Stimulated activated CD4-positive, alpha-beta T cell treated with anti-CD3 and anti-CD28 coated beads, Interleukin-12 subunit alpha, Interleukin-12 subunit beta, amount 100 ng/mL, for 24 hours (primary cell): ENCODE measurements at regions not wholly inside any gene's neighbourhood (a gene's known extent, or its start where the extent isn't known, plus 50 kb on each side); places are given as distances from the start of the nearest gene placed in this dataset.

ENCODE experiments used
- DNase-seq, 2 experiments: peaks; one replicate each; pipeline ENCODE4 v3.0.0-alpha.2; 2020; ENCODE audit warnings: low read depth in 2 of 2

DNA sequence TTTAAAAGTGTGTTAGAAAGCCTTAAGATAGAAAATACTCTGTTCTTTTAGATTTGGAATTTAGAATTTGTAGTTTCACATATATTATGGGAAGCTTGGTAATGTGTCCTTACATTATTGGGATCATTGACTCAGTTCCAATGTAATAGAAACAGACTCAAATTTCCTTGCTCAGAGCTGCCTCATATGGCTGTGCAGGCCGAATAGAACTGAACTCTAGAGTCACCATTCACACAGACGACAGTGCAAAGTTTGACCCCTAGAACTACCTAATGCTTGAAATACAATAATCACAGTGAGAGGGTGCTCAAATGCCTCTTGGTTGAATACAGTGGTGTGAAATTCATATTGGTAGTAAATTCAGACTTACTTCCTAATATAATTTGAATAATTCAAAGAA, 482.7 kb upstream of the CITED2 start:
- no peak for DNase-seq

DNA sequence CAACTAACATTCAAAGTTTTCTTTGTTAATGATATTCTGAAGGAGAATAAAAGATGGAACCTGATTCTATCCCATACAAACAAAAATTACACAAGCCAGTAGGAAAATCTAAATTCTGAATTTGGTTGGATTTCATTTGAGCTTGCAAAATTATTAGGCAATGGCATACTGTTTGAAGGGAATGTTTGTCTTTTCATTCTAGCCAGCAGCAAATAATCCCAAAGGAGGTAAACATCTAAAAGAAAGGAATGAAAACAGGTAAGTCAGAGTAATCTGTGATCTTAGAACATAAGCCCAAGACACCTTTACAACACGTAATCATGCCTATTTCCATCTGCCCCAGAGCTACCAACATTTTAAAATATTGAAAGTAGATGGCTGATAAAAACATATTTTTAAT, 482.1 kb upstream of the CITED2 start:
- DNase-seq: no peak

DNA sequence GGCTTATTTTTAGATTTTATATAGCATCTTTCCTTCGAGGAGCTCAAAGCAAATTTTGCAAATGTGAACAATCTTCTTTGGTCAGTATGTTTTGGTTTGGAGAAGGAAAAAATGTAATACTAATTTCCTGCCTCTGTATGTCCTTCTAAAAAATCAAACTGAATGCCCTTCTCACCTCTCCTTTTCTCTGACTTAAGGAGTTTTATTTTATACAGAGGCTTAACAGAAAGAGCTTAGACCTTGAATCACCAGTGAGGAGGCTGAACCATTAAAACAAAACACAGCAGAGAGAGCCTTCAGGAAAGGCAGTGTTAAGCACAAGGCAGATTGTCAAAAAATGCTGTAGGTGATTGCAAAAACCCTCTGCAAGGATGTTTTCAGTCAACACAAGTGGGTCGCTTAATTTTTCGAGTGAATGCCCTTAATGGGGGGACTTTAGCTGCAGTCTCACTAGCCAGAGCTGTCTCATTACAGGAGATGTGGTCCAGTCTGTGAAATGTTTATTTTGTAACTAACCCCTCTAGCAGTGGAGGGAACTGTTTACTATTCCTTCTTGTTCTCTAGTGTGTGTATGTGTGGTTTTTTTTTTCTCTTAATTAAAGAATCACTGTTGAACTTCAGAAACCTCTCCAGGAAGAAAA, 481.3 kb upstream of the CITED2 start:
- DNase-seq: no peak

DNA sequence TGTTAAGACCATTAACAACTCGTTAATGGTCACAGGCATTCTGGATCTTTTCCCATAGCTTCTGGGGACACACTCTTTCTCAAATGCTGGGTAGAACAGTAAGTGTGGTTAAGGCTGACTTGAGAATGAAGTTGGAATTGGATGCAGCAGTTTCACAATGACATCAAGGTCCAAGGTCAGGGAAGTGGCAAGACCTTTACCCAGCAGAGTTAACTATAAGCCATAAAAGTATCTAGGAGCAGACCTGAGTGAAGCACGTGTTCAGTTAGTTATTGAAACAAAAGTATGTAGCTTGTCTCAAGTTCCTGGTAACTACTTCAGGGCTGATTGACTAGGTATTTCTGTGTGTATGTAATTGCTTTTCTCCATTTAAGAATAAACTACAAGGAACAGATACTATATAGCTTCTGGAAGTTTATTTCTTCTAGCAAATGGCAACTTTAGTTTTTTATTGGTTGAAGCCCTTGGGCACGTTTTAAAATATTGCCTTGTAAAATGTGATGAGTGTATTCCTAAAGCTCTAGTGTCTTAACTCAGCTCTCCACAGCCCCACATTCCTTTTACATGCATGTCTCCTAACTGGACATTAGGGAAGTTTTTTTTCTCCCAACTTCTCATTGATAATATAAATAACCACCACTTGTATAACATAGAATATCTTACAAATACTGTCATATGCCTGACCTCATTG, 479.0 kb upstream of the CITED2 start:
- no peak for DNase-seq

DNA sequence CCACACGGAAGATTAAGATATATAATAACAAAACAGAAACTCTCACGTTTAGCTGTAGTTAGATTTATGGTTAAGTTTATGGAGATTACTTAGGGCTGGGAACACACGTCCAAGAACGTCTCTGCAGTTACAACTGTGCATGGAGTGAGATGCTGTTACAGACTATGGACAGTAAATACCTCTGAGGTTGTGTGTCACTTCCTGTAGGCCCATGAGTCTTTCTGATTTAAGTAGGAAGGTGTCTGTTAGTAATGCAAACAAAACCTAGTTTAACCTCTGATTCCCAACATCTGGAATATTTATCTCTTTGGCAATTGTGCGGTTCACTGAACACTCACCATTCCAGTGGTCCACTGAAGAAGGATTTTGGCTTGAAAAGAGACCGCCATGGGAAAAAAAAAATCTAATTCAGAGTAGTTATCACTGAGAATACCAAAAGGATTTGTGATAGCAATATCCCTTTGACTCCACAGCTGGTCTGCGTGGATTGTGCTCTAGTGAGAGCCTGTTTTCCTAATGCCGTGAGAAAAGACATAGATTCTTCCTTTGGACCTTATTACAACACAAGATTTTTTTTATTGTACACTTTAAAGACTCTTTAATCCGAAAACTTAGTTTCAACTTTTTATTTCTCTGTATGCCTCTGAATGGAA, 478.2 kb upstream of the CITED2 start:
- DNase-seq: no peak

DNA sequence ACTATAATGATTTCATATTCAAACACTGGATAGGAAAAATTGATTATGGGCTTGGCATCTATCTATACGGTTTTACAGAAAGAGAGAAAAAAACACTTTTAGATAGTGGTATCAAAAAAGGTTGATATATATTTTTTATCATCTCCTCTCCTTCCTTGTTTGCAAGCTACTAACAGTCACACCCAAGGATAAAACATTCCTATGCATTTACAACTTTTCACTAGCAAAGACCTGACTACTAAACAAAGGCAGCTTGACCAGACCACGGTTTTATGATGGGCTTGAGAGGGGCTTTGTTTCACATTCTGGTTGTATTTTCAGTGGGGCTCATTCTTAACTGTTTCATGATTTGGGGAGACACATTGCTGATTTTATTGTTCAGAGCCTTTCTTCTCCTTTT, 477.6 kb upstream of the CITED2 start:
- no peak for DNase-seq

DNA sequence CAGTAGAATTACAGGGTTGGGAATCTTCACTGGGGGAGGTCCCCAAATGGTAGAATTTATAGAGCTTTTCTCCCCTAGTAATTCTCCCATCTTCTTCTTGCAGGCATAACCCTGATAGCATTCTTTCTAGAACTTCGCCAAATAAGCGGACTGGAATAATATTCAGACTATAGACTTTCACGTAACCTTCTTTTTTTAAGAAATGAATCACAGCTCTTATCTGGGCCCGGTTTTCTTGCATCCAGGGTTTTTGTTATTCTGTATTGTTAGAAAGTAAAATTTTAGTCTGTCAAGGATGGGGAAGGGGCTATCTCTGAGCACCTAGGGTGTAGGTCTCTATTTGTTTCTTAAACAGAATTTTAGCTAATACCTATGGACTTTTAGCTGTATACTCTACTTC, 476.8 kb upstream of the CITED2 start:
- no peak for DNase-seq

DNA sequence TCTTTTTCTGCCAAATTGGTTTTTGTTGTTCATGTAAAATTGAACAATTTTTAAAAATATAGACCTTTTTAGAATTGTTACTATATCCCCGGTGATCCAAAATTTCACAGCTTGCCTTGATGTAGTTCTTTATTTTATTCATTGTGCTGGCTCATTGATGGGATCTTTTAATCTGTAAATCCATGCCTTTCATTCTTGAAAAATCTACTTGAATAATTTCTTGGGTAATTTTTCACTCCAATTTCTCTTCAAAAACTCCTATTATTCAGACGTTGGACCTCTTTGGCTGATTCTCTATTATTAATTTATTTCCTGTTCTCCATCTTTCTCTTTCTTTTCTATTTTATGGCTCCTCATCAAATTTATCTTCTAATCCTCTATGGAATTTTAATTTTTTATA, 476.1 kb upstream of the CITED2 start:
- no peak for DNase-seq

DNA sequence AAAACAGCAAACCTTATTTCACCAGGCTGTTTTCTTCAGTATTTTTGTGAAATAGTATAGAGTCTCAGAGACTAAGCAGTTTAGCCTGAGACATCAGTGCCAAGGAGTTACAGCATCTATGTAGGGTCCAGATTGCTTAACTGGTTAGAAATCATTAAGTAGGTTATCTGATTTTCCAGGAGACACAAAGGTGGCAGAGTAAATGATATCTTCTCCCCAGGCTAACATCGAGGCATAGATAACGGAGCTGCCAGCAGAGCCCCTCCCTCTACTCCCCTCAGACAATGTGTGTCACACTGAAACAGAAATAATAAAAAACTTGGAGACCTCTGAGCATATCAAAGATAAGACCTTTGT, 473.0 kb upstream of the CITED2 start:
- DNase-seq: no peak

DNA sequence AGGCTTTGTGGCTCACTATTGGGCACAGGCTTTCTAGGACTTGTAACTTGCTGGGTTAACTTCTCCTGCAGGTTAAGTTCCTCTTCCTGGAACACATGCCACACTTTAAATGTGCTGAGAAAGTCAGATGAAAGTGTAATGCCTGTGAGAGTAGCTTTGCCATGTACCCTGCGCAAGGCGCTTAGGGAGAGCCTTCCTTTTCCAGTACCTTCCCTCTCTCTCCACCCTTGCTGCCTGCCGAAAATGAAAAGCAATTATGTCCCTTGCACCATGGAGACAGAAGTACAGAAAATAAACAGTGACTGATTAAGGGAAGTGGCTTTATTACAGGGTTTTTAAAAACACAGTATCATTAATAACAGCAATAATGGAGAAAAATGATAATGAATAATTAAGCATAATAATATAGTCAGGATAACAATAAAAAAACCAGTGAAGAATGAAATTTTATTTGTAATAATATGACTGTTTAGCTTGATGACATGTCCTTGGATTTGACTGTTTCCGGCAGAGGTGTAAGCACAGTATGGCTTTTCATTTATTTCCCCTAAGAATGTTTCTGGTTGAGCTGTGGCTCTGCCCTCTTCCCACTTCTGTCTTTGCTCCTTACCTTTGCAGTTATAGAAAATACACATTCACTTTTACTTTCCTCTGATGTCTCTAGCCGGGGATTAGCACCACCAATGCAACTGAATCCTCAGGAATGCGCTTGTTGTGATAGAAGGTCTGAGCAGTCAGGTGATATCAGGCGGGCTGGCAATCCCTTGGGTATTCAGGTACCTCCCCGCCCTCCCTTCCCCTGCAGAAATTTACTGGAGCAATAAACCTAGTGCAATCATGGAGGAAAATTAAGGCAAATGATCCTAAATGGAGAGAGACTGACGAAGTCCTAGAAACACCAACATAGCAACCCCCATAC, 472.3 kb upstream of the CITED2 start:
- no peak for DNase-seq

DNA sequence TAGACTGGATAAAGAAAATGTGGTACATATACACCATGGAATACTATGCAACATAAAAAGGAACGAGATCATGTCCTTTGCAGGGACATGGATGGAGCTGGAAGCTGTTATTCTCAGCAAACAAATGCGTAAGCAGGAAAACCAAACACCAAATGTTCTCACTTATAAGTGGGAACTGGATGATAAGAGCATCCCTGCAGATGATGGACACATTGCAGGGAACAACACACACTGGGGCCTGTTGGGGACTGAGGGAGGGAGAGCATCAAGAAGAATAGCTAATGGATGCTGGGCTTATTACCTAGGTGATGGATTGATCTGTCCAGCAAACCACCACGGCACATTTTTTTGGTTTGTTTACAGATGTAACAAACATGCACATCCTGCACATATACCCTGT, 470.5 kb upstream of the CITED2 start:
- DNase-seq: no peak

DNA sequence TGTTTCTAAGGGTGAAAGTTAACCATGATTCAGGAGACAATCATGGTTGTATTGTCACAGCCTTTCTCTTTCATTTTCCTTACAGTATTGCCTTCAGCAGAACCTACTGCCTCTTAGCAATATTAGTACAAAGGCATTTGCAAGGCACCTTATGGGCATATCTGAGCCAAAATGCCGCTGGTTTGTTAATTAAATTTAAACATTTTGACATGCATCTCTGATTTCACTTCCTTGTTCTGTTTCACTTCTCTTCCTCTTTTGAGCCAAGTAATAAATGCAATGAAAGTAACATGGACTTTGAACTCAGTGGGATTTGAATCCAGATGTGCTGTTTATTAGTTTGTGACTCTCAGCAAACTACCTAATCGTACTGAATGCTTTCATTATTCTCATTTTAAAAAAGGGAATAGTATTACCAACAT, 467.4 kb upstream of the CITED2 start:
- no peak for DNase-seq

DNA sequence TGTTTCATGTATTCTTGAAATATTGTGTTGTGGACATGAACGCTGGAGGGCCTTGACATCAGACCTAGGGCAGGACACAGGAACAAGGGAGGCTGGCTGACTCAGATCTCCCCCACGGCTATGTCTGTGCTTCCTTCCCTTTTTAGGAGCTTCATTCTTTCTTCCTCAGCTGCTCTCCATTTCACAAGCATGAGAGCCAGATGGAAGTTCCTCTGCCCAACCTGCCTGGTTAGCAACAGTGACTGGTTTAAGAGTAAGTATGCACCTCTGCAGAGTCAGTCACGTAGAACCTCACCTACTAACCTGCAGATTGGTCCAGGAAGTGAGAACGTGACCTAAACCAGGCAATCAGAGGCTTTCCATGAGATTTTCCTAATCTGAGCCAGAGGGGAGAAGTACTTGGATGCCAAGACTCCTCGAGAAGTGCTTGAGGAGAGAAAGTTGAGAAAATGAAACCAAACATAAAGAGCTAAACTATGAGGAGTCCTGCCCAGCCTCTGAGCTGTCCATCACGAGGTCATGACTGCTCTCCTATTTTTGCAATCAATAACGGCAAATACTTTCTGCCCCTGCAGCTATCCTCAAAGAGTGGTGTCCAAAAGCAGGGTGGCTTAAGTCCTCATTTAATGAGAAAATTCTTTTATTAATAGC, 465.2 kb upstream of the CITED2 start:
- DNase-seq: no peak

DNA sequence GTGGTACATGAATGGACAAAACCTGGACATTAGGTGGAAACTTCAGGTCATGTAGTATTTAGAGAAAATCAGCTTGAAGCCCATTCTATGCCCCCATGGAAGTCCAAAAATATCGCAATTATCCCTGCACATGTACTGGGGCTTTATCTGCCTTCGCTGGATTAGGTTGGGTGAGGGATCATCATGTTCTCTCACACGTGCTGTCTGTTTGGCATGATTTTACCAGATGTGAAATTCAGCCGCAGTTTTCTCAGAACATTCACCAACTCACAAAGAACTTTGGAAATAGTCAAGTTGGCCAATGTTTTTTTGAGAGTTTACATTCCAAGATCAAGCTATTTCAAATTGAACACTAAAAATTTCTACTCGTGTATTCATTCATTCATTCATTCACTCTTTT, 459.8 kb upstream of the CITED2 start:
- DNase-seq: no peak

DNA sequence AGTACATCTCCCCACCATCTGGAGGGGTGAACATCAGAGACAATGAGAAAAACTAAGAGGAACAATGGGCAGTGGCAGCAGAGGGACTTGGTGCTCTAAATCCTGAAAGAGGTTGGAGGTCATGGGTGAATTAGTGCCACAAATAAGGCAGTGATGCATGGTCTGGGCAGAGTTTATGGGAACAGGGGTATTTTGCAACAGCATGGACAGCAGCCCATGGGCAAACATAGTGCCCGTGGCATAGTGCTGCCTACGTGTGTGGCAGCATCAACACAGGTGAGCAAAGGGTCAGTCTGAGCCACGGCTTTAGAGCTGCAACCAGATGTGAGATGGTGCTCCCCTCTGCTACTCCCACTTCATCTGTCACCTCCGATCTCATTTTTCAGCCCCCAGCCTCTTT, 459.1 kb upstream of the CITED2 start:
- no peak for DNase-seq

DNA sequence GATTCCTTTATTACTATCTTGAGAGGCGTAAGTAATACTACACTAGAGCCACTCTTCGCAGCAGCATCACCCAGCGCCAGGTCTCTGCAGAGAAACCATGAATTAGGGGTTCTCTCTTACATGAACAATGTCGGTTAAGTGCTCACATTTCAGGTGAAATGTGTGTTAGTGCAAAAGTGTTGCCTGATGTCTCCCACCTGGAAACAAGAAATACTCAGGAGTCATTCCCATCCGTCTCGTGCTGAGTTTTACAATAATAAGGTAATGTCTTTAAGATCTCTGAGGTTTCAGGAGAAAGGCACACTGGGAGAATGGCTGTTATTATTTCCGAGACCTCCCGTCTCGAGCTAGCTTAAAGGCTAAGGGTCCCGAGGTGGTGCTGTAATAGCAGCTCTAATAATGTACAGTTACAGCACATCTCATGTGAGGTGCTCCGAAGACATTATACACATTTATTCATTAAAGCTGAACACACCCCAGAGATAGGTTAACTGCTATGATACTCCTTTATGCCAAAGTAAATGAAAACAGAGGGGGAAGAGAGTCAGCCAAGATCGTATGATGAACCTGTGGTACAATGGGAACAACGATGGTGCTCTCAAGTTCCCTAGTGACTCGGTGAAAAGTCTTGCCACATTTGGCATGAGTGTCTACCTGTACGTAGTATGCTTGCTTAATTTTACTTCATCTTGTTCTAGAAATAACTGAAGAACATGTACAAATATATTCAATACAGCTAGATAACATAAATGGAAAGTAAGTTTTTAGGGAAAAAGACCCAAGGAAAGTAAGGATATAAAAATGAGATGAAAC, 458.3 kb upstream of the CITED2 start:
- DNase-seq: no peak

DNA sequence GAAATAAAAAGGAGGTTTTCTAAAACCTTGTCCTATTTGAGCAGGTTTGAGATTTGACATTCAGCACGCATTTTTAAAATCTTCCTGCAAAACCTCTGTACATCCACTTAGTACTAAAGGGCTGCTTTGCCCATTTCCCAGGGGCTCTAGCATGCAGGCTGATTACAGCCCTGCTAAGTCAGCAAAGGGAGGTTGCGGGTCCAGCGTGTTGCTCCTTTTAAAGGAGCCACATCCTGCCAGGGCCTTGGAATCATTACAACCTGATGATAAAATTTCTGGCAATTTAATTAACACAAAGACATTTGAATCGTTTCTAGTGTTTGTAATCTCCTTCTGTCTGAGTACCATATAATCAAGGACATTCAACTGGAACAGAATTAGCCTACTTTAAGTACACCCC, 455.1 kb upstream of the CITED2 start:
- no peak for DNase-seq

DNA sequence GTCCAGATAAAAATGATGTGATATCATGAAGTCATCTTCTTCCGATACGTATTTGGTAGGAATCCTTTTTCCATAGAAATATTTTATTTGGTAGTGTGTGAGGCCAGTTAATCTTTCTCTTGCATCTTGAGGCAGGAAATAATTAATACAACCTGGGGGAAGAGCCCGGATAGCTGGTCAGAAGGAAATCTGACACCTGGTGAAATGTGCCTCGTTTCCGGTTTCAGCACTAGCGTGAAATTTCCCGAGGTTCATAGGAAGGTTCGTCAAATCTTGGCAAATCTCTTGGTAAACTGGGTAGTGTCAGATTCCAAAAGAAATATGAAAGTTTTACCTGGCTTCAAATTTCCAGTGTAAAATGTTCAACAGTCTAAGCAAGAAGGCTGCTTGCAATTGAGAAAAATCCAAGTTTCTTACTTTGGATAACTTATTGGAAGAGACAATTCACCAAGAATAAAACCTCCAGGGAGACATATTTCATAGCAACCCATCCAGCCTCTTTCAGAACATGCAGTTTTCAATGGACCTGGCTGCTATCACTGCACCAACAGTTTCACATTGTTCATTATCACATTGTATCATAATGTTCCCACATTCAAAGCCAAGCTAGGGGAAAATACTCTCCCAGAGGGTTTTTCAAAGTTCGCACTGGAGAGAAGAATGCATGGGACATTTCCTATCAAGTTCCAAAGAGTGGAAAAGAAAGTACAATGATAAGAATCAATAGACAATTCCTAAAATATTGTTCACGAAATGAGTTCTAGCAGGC, 454.5 kb upstream of the CITED2 start:
- no peak for DNase-seq

DNA sequence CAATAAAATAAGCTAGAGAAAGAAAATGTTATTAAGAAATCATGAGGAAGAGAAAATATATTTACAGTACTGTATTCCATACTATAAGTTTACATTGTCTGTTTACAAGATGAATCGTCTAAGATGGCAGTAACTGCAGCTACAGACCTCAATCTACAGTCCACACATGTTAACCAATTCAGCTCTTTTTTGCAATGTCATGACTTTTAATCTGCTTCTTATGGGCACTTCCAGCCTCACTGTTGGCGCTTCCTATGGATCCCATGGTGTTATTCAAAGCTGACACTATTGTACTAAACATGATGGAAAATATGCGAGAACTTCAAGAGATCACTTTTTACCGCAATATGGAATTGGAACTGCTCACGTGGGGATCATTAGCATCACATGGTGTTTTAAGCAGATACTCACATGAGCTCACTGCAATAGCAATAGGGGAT, 451.5 kb upstream of the CITED2 start:
- DNase-seq: no peak

DNA sequence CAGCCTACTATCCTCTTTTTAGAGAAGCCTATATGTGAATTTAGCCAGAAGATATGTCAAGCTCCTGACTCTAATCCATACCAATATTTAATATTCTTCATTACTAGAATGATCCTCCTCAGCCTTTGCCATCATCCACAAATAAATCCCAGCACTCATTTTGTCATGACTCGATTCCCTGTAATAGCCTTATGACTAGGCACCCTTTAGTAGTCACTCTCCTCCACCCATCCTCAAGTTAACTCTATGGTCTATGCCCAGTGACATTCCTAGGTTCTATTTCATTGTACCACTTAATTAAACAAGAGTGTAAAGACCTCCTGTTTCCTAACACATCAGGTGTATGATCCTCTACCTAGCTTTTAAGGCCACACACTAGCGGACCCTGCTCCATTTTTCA, 450.4 kb upstream of the CITED2 start:
- DNase-seq: no peak
